Caco-2 (cell line): ENCODE measurements at regions not wholly inside any gene's neighbourhood (a gene's known extent, or its start where the extent isn't known, plus 50 kb on each side); places are given as distances from the start of the nearest gene placed in this dataset.
A peak's percentile ranks its signal among the peaks of the same experiment; 100 is the strongest.

Experiments used
- BruUV-seq: library from RNA; stranded (reverse); fragments of 400-500 nt; replicated peaks from 2 replicates; lab custom pipeline; 2021; lab: Mats Ljungman, UMichigan
- CTCF ChIA-PET: fragments of 300-600 bp; sonication (Branson Sonifier 250); formaldehyde crosslinking; loops from one replicate; lab custom pipeline; 2022; ENCODE audit warnings: antibody characterized with exemption; lab: Charles Lee
- POLR2A ChIA-PET: fragments of 300-600 bp; sonication (Branson Sonifier 250); formaldehyde crosslinking; loops from one replicate; lab custom pipeline; 2022; ENCODE audit warnings: antibody characterized with exemption; lab: Charles Lee
- DNase-seq, 2 experiments: peaks; one replicate each; pipeline versions ENCODE4 v3.0.0 to v3.0.0-alpha.2; 2020 to 2022
- H3K27me3 ChIP-seq: replicated peaks from 2 replicates; pipeline ENCODE4 v1.6.0; 2011; ENCODE audit warnings: low read length; ENCODE audit not compliant: control insufficient read depth, insufficient read depth
- H3K36me3 ChIP-seq: 2 replicates; pipeline ENCODE4 v1.5.1; 2011; ENCODE audit warnings: low read length; ENCODE audit not compliant: control insufficient read depth, insufficient read depth
- H3K4me1 ChIP-seq: fragments of 250-450 bp; sonication (Bioruptor Pico); 2 replicates; pipeline ENCODE4 v1.5.1; 2020; ENCODE audit warnings: mild to moderate bottlenecking
- H3K4me3 ChIP-seq: 2 replicates; pipeline ENCODE4 v1.5.1; 2011; ENCODE audit warnings: low read depth, mild to moderate bottlenecking, control low read depth, low read length
- H3K9me3 ChIP-seq: fragments of 250-450 bp; sonication (Bioruptor Pico); 2 replicates; pipeline ENCODE4 v1.5.1; 2020; ENCODE audit warnings: mild to moderate bottlenecking, moderate library complexity
- H3K27ac Mint-ChIP-seq: one replicate; pipeline ENCODE4 v1.8.0; 2022; ENCODE audit warnings: mixed read lengths; ENCODE audit not compliant: unreplicated experiment
- H3K27me3 Mint-ChIP-seq: one replicate; pipeline ENCODE4 v1.8.0; 2022; ENCODE audit warnings: mixed read lengths; ENCODE audit not compliant: insufficient read depth, unreplicated experiment
- H3K36me3 Mint-ChIP-seq: one replicate; pipeline ENCODE4 v1.8.0; 2022; ENCODE audit warnings: mild to moderate bottlenecking, mixed read lengths; ENCODE audit not compliant: insufficient read depth, unreplicated experiment
- H3K4me1 Mint-ChIP-seq: one replicate; pipeline ENCODE4 v1.8.0; 2022; ENCODE audit warnings: low read depth, mixed read lengths; ENCODE audit not compliant: unreplicated experiment
- H3K4me3 Mint-ChIP-seq: one replicate; pipeline ENCODE4 v1.8.0; 2022; ENCODE audit warnings: mild to moderate bottlenecking, moderate library complexity, mixed read lengths; ENCODE audit not compliant: unreplicated experiment
- H3K9me3 Mint-ChIP-seq: one replicate; pipeline ENCODE4 v1.8.0; 2022; ENCODE audit warnings: mixed read lengths; ENCODE audit not compliant: unreplicated experiment
- intact Hi-C: fragments of 100-400 bp; cut with micrococcal nuclease; formaldehyde crosslinking; loops from one replicate; pipeline ENCODE4 v1.10.0; 2022; ENCODE audit not compliant: unreplicated experiment
- TF ChIP-seq, protein P1 (sequence below), 2 experiments: fragments of 200-600 bp in 1 of 2; IDR thresholded peaks; 1 replicate in 1 of 2; 2 replicates in 1 of 2; pipeline versions ENCODE4 v1.5.1 to v1.8.0; 2011 to 2022; ENCODE audit warnings: antibody characterized with exemption in 1 of 2, control low read depth in 1 of 2, inconsistent platforms in 1 of 2, low read depth in 1 of 2, low read length in 1 of 2, mild to moderate bottlenecking in 1 of 2, moderate library complexity in 1 of 2; ENCODE audit not compliant: insufficient read depth in 1 of 2, severe bottlenecking in 1 of 2, unreplicated experiment in 1 of 2

- no peaks in the 10 kb centered on the region for H3K9me3 Mint-ChIP-seq
- no peaks in the 10 kb centered on the region for H3K27me3 ChIP-seq
These were observed 117.4 kb upstream of the VASH1 start for GRCh38 chr14:76643887-76644286.

DNA sequence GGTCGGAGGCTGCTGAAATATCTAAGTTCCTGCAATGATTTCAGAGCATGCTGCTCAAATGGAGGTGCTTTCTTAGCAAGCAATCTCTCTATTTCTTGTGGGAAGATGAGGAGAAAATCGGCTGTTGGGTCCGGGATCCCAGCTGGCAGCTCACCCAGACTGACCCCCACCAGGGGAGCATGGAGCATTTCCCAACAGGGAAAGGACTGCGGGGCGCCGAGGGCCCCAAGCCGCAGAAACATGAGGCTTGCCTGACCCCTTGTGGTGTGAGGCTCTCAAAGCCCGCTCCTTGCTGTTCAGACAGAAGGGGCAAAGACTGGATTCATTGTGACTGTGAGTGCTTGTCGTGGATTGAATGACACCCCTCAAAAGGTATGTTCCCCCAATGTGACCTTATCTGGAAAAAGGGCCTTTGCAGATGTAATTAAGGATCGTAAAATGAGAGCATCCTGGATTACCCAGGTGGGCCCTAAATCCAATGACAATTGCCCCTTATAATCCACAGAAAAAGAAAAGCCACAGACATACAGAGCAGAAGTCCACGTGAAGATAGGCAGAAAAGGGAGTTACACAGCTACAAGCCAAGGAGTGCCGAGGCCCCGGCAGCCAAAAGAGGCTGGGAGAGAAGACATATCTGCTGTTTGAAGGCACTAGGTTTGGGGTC, 116.3 kb upstream of the VASH1 start:
- no peaks in the 10 kb centered on the region for H3K4me1 ChIP-seq
- BruUV-seq: no TSS peak
- Mint-ChIP-seq H3K27ac (no peak overlapping the region), H3K4me3 (no peak overlapping the region), H3K27me3 (peaks cover 19% of the 10 kb centered on the region), H3K36me3 (no peaks in the 10 kb centered on the region), H3K4me1 (no peaks in the 10 kb centered on the region), H3K9me3 (no peaks in the 10 kb centered on the region)
- TF ChIP-seq, protein P1, sequence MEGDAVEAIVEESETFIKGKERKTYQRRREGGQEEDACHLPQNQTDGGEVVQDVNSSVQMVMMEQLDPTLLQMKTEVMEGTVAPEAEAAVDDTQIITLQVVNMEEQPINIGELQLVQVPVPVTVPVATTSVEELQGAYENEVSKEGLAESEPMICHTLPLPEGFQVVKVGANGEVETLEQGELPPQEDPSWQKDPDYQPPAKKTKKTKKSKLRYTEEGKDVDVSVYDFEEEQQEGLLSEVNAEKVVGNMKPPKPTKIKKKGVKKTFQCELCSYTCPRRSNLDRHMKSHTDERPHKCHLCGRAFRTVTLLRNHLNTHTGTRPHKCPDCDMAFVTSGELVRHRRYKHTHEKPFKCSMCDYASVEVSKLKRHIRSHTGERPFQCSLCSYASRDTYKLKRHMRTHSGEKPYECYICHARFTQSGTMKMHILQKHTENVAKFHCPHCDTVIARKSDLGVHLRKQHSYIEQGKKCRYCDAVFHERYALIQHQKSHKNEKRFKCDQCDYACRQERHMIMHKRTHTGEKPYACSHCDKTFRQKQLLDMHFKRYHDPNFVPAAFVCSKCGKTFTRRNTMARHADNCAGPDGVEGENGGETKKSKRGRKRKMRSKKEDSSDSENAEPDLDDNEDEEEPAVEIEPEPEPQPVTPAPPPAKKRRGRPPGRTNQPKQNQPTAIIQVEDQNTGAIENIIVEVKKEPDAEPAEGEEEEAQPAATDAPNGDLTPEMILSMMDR (IDR thresholded peaks at IDR 0.05; ENCODE audit: insufficient read depth in 1 of 2, low read depth in 1 of 2, low read length in 1 of 2, severe bottlenecking in 1 of 2, unreplicated experiment in 1 of 2): peak; percentile 68 to 71
- intact Hi-C loops: loop anchor here (1.0 kb wide), 1 partner anchor 594 kb away; no protein-coding TSS in a partner anchor
- CTCF ChIA-PET: no interaction called here
- no peaks in the 10 kb centered on the region for H3K9me3 ChIP-seq
- DNase-seq: peak; percentile 46 to 69
- H3K4me3 ChIP-seq: no peak overlapping the region
- H3K27me3 ChIP-seq: no peaks in the 10 kb centered on the region
- POLR2A ChIA-PET: no interaction called here
- H3K36me3 ChIP-seq: no peaks in the 10 kb centered on the region

More at GRCh38 chr14:76643887-76644286, 117.4 kb upstream of the VASH1 start:
- Histone ChIP-seq H3K4me3 (no peak overlapping the region), H3K36me3 (no peaks in the 10 kb centered on the region), H3K4me1 (no peaks in the 10 kb centered on the region), H3K9me3 (no peaks in the 10 kb centered on the region)
- Mint-ChIP-seq H3K4me1 (no peaks in the 10 kb centered on the region), H3K27ac (no peak overlapping the region), H3K27me3 (peaks cover 18% of the 10 kb centered on the region), H3K4me3 (no peak overlapping the region), H3K36me3 (no peaks in the 10 kb centered on the region)
- BruUV-seq: no TSS peak
- no peak for DNase-seq
- ChIA-PET CTCF (no interaction called here), POLR2A (interaction anchor here (0.6 kb wide), 1 partner anchor 893 kb away, joined by 4 read pairs; no protein-coding TSS in a partner anchor)
- TF ChIP-seq, protein P1 (IDR thresholded peaks at IDR 0.05; ENCODE audit: insufficient read depth in 1 of 2, low read depth in 1 of 2, low read length in 1 of 2, severe bottlenecking in 1 of 2, unreplicated experiment in 1 of 2): no peak
- intact Hi-C loops: no loop called here

- Mint-ChIP-seq H3K27ac (no peak overlapping the region), H3K9me3 (no peaks in the 10 kb centered on the region), H3K4me3 (no peak overlapping the region), H3K36me3 (no peaks in the 10 kb centered on the region), H3K4me1 (no peaks in the 10 kb centered on the region), H3K27me3 (peaks cover 12% of the 10 kb centered on the region)
- no peaks in the 10 kb centered on the region for H3K9me3 ChIP-seq
- TF ChIP-seq, protein P1 (IDR thresholded peaks at IDR 0.05; ENCODE audit: insufficient read depth in 1 of 2, low read depth in 1 of 2, low read length in 1 of 2, severe bottlenecking in 1 of 2, unreplicated experiment in 1 of 2): peak; percentile 72 to 73
- no peaks in the 10 kb centered on the region for H3K4me1 ChIP-seq
- no TSS peak for BruUV-seq
- no peaks in the 10 kb centered on the region for H3K27me3 ChIP-seq
- no peaks in the 10 kb centered on the region for H3K36me3 ChIP-seq
- CTCF ChIA-PET: interaction anchor here (0.7 kb wide), 2 partner anchors 345 to 917 kb away, joined by 3 to 4 read pairs; no protein-coding TSS in a partner anchor
- intact Hi-C loops: no loop called here
- H3K4me3 ChIP-seq: no peak overlapping the region
- POLR2A ChIA-PET: no interaction called here
- peak; percentile 39 to 46 for DNase-seq
These were observed 113.5 kb upstream of the VASH1 start for GRCh38 chr14:76647697-76648298.
